Mucosa of descending colon (tissue), 3 donors: ENCODE measurements at regions not wholly inside any gene's neighbourhood (a gene's known extent, or its start where the extent isn't known, plus 50 kb on each side); places are given as distances from the start of the nearest gene placed in this dataset.

Source experiments
- ATAC-seq: fragments of 200-7000 bp; cut with Tn5 transposase; one replicate; pipeline ENCODE4 v1.9.1; 2020; ENCODE audit warnings: mild to moderate bottlenecking, moderate library complexity
- DNase-seq, 3 donors: peaks; one replicate each; pipeline ENCODE4 v3.0.0-alpha.2; 2020
- H3K36me3 ChIP-seq: fragments of 200-600 bp; one replicate; pipeline ENCODE4 v1.8.0; 2021; ENCODE audit warnings: low read depth, mild to moderate bottlenecking
- H3K4me1 ChIP-seq: fragments of 200-600 bp; one replicate; pipeline ENCODE4 v1.8.0; 2021; ENCODE audit warnings: low read depth, mild to moderate bottlenecking
- H3K4me3 ChIP-seq: fragments of 200-600 bp; one replicate; pipeline ENCODE4 v1.8.0; 2021; ENCODE audit warnings: mild to moderate bottlenecking
- H3K9me3 ChIP-seq: fragments of 200-600 bp; one replicate; pipeline ENCODE4 v1.8.0; 2021; ENCODE audit warnings: mild to moderate bottlenecking
- intact Hi-C, 2 donors: fragments of 100-400 bp; cut with DNase I in 1 of 2; cut with micrococcal nuclease in 1 of 2; formaldehyde crosslinking; loops; one replicate each; pipeline versions ENCODE4 v1.11.0 to v1.11.1; 2022; cut with DNase I, micrococcal nuclease
- TF ChIP-seq, protein P1 (sequence below): fragments of 200-600 bp; IDR thresholded peaks from one replicate; pipeline ENCODE4 v1.8.0; 2022; ENCODE audit warnings: antibody characterized with exemption, mild to moderate bottlenecking
- donor health status: DM: no; HTN: no; CAD: no; lungs with moderate emphysema.
- donor health status: DM: no; HTN: no; CAD: no.
- donor health status: DM: no; HTN: yes; CAD: no.

DNA sequence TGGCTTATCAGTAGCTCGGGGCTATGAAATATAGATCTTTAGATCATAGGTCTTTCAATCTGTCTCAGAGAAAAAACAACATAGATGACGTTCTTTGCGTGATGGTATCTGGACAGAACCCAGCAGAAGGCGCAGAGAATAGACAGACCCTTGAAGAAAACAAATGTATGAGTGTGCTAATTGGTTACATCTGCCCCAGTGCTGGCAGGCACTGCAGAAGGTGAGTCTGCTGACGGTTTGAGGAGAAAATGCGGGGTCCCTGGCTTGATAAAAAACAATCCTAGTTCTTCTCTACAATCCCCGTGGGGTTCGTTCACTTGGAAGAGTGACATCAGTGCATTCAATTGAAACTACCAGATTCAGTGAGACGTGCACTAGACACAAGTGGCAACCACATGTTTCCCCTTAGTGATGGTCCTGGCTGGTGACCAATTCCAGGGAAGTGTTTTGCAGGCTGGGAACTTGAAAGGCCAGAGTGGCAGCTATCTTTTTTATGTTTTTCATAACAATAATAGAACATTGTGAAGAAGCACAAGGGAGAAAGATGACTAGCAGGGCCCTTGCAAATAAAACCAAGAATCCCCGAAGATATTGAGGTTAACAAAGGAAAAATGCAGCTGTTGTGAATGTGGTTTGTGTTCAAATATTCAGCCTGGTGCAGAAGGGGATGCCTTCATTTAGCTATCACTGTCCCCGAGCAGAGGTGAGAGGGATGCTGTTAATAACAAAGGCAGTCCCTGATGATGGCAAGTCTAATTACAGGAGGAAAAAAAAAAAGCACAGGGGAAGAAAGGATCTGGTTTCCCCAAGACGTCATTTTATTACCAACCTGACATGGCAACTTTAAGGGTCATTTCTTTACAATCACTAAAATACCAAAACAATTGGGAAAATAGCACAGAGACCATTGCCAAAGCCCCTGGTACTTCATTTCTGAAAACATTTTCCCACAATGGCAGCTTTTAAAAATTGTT lies 337.6 kb upstream of the FIGN start:
- ATAC-seq (no peak), DNase-seq (no peak)
- intact Hi-C loops: no loop called here

DNA sequence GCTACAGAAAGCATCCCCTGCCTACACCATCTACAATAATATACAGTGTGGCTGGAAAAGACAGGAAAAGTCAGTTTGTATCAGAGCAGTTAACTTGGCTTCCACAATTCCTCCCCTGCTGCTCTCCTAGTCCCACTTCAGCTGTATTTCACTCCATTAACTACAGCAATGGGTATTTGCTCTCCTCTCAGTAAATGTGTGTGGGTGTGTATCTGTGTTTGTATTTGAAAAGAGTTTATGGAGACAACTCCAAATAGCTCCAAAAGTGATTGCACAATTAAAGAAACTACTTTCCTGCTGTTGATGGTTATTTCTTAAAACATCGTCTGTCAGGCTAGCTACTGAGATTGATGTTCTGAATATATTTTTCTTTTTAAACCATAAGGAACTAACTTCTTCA lies 333.7 kb upstream of the FIGN start:
- no peak for ATAC-seq

More for the DNA sequence above, 337.6 kb upstream of the FIGN start:
- Histone ChIP-seq H3K36me3 (no peaks in the 10 kb centered on the region), H3K4me3 (no peak overlapping the region), H3K4me1 (no peaks in the 10 kb centered on the region), H3K9me3 (no peaks in the 10 kb centered on the region)
- TF ChIP-seq, protein P1, sequence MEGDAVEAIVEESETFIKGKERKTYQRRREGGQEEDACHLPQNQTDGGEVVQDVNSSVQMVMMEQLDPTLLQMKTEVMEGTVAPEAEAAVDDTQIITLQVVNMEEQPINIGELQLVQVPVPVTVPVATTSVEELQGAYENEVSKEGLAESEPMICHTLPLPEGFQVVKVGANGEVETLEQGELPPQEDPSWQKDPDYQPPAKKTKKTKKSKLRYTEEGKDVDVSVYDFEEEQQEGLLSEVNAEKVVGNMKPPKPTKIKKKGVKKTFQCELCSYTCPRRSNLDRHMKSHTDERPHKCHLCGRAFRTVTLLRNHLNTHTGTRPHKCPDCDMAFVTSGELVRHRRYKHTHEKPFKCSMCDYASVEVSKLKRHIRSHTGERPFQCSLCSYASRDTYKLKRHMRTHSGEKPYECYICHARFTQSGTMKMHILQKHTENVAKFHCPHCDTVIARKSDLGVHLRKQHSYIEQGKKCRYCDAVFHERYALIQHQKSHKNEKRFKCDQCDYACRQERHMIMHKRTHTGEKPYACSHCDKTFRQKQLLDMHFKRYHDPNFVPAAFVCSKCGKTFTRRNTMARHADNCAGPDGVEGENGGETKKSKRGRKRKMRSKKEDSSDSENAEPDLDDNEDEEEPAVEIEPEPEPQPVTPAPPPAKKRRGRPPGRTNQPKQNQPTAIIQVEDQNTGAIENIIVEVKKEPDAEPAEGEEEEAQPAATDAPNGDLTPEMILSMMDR: no peak

DNA sequence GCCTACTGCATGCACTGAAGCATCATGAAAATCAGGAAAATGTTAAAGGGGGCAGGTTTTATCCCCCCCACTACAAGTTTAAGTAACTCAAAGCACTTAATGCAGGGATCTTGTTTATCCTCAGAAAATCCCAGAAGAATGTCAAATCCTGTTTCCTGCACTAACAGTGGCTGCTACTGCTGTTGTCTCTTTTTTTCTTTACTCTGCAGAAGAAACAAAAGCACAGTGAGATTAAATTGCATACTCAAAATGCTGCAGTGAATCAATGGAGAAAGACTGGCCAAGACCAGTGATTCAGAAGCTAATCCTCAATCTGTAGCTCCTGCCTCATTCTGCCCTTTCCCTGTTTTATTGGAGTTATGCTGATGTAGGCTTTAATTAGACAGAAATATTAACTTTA lies 332.3 kb upstream of the FIGN start:
- intact Hi-C loops: no loop called here
- TF ChIP-seq, protein P1: no peak
- no peaks in the 10 kb centered on the region for H3K9me3 ChIP-seq
- H3K4me1 ChIP-seq: no peaks in the 10 kb centered on the region
- no peak overlapping the region for H3K4me3 ChIP-seq
- H3K36me3 ChIP-seq: no peaks in the 10 kb centered on the region
- DNase-seq (no peak), ATAC-seq (no peak)

More for the DNA sequence above, 333.7 kb upstream of the FIGN start:
- no peaks in the 10 kb centered on the region for H3K9me3 ChIP-seq
- no peaks in the 10 kb centered on the region for H3K36me3 ChIP-seq
- no peak for DNase-seq
- H3K4me1 ChIP-seq: no peaks in the 10 kb centered on the region
- TF ChIP-seq, protein P1: no peak
- intact Hi-C loops: no loop called here
- no peak overlapping the region for H3K4me3 ChIP-seq

DNA sequence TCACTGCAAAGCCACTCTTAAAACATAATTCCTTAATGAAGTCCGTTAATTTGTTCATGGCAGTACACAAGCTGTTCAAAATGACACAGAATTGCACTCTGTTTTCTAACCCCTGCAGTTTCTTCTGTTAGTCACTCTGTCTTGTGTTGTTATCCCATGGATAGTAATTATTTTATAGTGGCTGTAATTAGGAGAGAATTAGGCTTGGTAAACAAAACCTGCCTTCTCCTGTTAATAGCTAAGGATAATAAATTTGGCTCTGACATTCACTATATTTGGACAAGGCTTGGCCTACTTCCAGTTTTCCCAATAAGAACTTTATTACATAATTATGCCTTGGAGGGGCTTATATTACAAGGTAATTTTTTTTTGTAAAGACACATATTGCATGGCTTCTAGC lies 330.3 kb upstream of the FIGN start:
- TF ChIP-seq, protein P1: no peak
- Histone ChIP-seq H3K4me3 (no peak overlapping the region), H3K36me3 (no peaks in the 10 kb centered on the region), H3K4me1 (no peaks in the 10 kb centered on the region), H3K9me3 (no peaks in the 10 kb centered on the region)
- intact Hi-C loops: no loop called here
- DNase-seq: no peak
- no peak for ATAC-seq

DNA sequence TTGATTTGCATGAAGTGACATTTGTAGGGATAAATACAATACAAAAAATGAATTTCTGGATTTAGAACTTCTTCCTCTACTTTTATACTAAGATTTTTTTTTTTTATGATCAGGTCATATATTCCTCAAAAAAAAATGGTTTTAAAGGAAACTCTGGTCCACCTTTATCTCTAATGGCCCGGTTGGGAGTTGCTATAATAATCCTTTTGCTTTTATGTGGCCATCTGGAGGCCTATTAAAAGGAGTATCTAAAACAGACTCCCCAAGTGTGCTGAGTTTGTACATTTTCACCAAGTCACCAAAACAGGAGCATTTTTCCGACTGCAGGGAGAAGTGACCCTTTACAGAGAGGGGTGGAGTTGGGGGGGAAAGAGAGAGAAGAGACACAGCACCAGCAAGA lies 329.2 kb upstream of the FIGN start:
- no peak overlapping the region for H3K4me3 ChIP-seq
- no peaks in the 10 kb centered on the region for H3K36me3 ChIP-seq
- intact Hi-C loops: no loop called here
- H3K9me3 ChIP-seq: no peaks in the 10 kb centered on the region
- no peak for ATAC-seq
- TF ChIP-seq, protein P1: no peak
- H3K4me1 ChIP-seq: no peaks in the 10 kb centered on the region
- no peak for DNase-seq
